G401.6 (cell line): ENCODE measurements at regions not wholly inside any gene's neighbourhood (a gene's known extent, or its start where the extent isn't known, plus 50 kb on each side); places are given as distances from the start of the nearest gene placed in this dataset.
"Not testable (repeated sequence)": the region's sequence is repeated elsewhere in the genome, so short reads cannot be mapped to it uniquely, and the experiment has no call there.

ENCODE experiments used
- FAIRE-seq: peaks from 2 replicates; lab custom pipeline; 2012; peaks lifted over from hg19 to GRCh38; lab: Jason Lieb, UNC

- FAIRE-seq, result no peak
Observed at GRCh38 chr9:73871636-73872035, 625.5 kb upstream of the RORB start.

GRCh38 chr9:73872701-73873100 is 624.4 kb upstream of the RORB start:
- no peak for FAIRE-seq

- FAIRE-seq, result no peak
Observed at GRCh38 chr9:73880101-73880500, 617.0 kb upstream of the RORB start.

- no peak for FAIRE-seq
Observed at GRCh38 chr9:73889023-73889422, 608.1 kb upstream of the RORB start.

GRCh38 chr9:73890685-73891277 is 606.4 kb upstream of the RORB start:
- FAIRE-seq, result no peak

GRCh38 chr9:73892335-73892734 is 604.8 kb upstream of the RORB start:
- FAIRE-seq, result no peak

- no peak for FAIRE-seq
Observed at GRCh38 chr9:73893230-73893629, 603.9 kb upstream of the RORB start.

- FAIRE-seq, result no peak
Observed at GRCh38 chr9:73896061-73896460, 601.1 kb upstream of the RORB start.

- FAIRE-seq, result no peak
Observed at GRCh38 chr9:73906671-73907070, 590.5 kb upstream of the RORB start.

- no peak for FAIRE-seq
Observed at GRCh38 chr9:73911804-73912203, 585.3 kb upstream of the RORB start.

GRCh38 chr9:73916016-73916673 is 581.0 kb upstream of the RORB start:
- FAIRE-seq, result no peak

GRCh38 chr9:73919712-73920111 is 577.4 kb upstream of the RORB start:
- no peak for FAIRE-seq

GRCh38 chr9:73923796-73924195 is 573.3 kb upstream of the RORB start:
- FAIRE-seq, result no peak

GRCh38 chr9:73951147-73951546 is 546.0 kb upstream of the RORB start:
- FAIRE-seq, result no peak

- no peak for FAIRE-seq
Observed at GRCh38 chr9:73962792-73963191, 534.3 kb upstream of the RORB start.

- no peak for FAIRE-seq
Observed at GRCh38 chr9:73969936-73970335, 527.2 kb upstream of the RORB start.

- not testable (repeated sequence) for FAIRE-seq
Observed at GRCh38 chr9:73976424-73976823, 520.7 kb upstream of the RORB start.

GRCh38 chr9:73979894-73980264 is 517.3 kb upstream of the RORB start:
- FAIRE-seq, result no peak

GRCh38 chr9:73980754-73981153 is 516.4 kb upstream of the RORB start:
- peak; percentile 42 for FAIRE-seq

GRCh38 chr9:73981405-73981804 is 515.7 kb upstream of the RORB start:
- FAIRE-seq, result no peak

- FAIRE-seq, result no peak
Observed at GRCh38 chr9:73995836-73996235, 501.3 kb upstream of the RORB start.

- FAIRE-seq, result no peak
Observed at GRCh38 chr9:73996844-73997243, 500.3 kb upstream of the RORB start.

GRCh38 chr9:74001382-74001781 is 495.8 kb upstream of the RORB start:
- no peak for FAIRE-seq

- no peak for FAIRE-seq
Observed at GRCh38 chr9:74006935-74007334, 490.2 kb upstream of the RORB start.

GRCh38 chr9:74007833-74008232 is 489.3 kb upstream of the RORB start:
- FAIRE-seq, result no peak
